Kidney epithelial cell (primary cell): ENCODE measurements at regions not wholly inside any gene's neighbourhood (a gene's known extent, or its start where the extent isn't known, plus 50 kb on each side); places are given as distances from the start of the nearest gene placed in this dataset.

Source experiments
- DNase-seq: peaks from one replicate; pipeline ENCODE4 v3.0.0-alpha.2; 2010; ENCODE audit warnings: low read depth
- H3K27me3 ChIP-seq: 2 replicates; pipeline ENCODE4 v1.6.0; 2011; ENCODE audit warnings: low read length; ENCODE audit not compliant: control insufficient read depth, insufficient read depth
- H3K36me3 ChIP-seq: 2 replicates; pipeline ENCODE4 v1.5.1; 2011; ENCODE audit warnings: low read length; ENCODE audit not compliant: control insufficient read depth, insufficient read depth
- H3K4me3 ChIP-seq: 2 replicates; pipeline ENCODE4 v1.5.1; 2011; ENCODE audit warnings: low read depth, mild to moderate bottlenecking, control low read depth, low read length
- TF ChIP-seq, protein P1 (sequence below): IDR thresholded peaks from 2 replicates; pipeline ENCODE4 v1.5.1; 2011; ENCODE audit warnings: mild to moderate bottlenecking, moderate library complexity, low read length, control low read depth, inconsistent platforms; ENCODE audit not compliant: insufficient read depth, poor library complexity, severe bottlenecking

DNA sequence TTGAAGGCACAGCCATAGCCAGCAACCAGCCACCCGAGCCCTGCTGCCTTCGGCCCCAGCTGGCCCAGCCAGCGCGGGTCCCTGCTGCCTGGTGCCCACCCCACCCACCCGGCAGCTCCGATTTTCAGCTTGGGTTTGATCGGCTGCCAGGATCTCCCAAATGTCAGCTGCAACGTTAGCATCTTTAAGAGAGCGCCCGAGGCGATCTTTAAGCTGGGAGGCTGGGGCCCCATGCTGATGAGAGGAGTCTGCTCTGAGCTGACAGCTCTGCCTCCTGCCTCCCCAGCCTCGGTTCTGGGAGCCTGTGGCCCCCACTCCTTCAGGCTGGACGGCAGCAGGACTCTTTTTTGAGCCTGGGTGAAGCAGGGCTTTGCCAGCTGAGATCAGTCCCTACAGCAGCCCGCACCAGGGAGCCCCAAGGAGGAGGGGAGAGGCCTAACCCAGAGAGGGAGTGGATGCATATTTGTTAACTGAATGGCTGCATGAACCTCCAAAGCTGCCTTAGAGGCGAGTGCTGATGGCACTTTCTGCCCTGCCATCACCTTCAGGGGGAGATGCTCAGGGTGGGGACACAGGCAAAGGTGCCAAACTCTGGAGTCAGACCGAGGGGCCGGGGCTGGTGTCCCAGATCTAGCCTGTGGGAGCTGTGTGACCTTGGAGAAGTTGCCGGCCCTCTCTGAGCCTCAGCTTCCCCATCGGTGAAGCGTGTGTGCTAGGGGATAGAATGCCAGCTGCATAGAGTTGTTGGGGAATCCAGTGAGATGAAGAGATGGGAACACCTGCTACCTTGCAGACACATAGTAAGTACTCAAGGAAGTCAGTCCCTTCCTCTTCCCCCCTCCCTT is 165.5 kb downstream of the C9orf50 start:
- Histone ChIP-seq H3K4me3 (no peak overlapping the region), H3K36me3 (no peaks in the 10 kb centered on the region), H3K27me3 (no peaks in the 10 kb centered on the region)
- DNase-seq, result no peak
- TF ChIP-seq, protein P1, sequence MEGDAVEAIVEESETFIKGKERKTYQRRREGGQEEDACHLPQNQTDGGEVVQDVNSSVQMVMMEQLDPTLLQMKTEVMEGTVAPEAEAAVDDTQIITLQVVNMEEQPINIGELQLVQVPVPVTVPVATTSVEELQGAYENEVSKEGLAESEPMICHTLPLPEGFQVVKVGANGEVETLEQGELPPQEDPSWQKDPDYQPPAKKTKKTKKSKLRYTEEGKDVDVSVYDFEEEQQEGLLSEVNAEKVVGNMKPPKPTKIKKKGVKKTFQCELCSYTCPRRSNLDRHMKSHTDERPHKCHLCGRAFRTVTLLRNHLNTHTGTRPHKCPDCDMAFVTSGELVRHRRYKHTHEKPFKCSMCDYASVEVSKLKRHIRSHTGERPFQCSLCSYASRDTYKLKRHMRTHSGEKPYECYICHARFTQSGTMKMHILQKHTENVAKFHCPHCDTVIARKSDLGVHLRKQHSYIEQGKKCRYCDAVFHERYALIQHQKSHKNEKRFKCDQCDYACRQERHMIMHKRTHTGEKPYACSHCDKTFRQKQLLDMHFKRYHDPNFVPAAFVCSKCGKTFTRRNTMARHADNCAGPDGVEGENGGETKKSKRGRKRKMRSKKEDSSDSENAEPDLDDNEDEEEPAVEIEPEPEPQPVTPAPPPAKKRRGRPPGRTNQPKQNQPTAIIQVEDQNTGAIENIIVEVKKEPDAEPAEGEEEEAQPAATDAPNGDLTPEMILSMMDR, result no peak

DNA sequence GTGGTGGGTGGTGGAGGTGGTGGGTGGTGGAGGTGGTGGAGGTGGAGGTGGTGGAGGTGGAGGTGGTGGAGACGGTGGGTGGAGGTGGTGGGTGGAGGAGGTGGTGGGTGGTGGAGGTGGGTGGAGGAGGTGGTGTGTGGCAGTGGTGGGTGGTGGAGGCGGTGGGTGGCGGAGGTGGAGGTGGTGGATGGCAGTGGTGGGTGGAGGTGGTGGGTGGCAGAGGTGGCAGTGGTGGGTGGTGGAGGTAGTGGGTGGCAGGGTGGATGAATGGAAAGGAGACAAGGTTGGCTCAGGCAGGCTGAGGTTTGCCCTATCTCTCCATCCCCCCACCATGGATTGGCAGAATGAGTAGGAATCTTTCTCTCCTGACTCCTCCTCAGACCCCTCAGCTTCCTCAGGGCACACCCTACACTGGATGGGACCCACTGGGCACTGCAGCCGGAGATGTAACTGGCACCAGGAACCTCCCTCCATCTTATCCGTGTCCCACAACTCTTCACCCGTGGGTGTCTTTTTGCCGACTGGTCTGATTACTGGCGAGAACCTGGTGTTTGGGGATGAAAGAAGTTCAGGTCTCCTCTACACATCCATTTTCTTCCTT is 166.3 kb downstream of the C9orf50 start:
- Histone ChIP-seq H3K36me3 (no peaks in the 10 kb centered on the region), H3K27me3 (no peaks in the 10 kb centered on the region), H3K4me3 (no peak overlapping the region)
- no peak for DNase-seq
- TF ChIP-seq, protein P1, result no peak

DNA sequence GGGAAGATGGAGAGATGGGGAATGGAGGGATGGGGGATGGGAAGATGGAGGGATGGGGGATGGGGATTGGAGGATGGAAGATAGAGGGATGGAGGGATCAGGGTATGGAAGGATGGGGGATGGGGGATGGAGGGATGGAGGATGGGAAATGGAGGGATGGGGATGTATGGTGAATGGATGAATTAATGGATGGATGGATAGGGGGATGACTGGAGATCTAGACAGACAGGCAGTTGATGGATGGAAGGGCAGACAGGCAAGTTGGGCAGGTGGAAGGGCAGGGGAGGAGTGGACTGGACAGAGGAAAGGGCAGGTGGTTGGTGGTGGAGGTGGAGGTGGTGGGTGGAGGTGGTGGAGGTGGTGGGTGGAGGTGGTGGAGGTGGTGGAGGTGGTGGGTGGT is 167.2 kb downstream of the C9orf50 start:
- no peak overlapping the region for H3K4me3 ChIP-seq
- TF ChIP-seq, protein P1, result no peak
- no peaks in the 10 kb centered on the region for H3K27me3 ChIP-seq
- no peak for DNase-seq
- no peaks in the 10 kb centered on the region for H3K36me3 ChIP-seq

DNA sequence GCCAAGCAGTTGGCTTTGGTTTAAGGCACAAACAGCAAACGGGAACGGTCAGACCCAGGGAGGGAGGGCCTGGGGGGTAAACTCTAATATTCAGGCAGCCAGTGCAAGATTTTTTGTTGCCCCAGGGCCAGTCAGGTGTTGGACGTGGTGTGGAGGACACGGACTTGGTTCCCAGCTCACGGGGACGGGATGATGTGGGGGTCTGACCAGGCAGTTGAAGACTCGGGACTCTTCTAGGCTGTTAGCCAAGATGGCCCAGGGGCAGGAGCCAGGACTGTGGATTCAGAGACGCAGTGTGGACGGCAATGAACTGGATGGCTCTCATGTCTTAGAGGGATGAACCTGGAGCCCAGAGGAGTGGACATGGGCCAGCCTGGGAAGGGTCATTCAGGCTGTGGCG is 169.2 kb downstream of the C9orf50 start:
- TF ChIP-seq, protein P1, result no peak
- Histone ChIP-seq H3K27me3 (no peaks in the 10 kb centered on the region), H3K4me3 (no peak overlapping the region), H3K36me3 (no peaks in the 10 kb centered on the region)
- DNase-seq, result no peak

DNA sequence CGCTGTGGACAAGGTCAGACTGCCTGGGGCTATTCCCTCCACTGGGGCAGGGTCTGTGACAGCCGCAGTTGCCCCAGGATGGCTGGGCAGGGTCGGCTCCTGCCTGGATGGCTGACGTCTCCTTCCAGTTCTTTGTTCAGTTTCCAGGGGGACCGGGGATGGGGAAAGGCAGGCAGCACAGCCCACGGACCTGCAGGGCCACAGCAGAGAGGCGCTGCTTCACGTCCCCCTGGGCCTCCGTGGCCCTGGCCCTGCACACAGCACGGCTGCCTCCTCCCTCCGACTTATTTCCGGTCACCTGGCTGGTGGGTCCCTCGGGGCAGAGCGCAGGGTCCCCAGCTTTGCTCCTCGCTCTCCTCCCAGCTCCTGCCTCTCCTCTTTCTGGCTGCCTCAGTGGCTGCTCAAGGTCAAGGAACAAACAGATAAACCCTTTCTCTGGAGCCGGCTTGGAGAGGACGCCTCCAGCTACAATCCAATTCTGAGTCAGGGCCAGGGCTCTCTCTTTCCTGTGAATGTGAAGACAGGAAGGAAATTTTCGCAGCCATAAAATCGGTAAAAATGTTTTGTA is 169.7 kb downstream of the C9orf50 start:
- Histone ChIP-seq H3K27me3 (no peaks in the 10 kb centered on the region), H3K36me3 (no peaks in the 10 kb centered on the region), H3K4me3 (no peak overlapping the region)
- DNase-seq, result no peak
- TF ChIP-seq, protein P1, result no peak
